ENCODE measurements at regions not wholly inside any gene's neighbourhood (a gene's known extent, or its start where the extent isn't known, plus 50 kb on each side); places are given as distances from the start of the nearest gene placed in this dataset.

DNA sequence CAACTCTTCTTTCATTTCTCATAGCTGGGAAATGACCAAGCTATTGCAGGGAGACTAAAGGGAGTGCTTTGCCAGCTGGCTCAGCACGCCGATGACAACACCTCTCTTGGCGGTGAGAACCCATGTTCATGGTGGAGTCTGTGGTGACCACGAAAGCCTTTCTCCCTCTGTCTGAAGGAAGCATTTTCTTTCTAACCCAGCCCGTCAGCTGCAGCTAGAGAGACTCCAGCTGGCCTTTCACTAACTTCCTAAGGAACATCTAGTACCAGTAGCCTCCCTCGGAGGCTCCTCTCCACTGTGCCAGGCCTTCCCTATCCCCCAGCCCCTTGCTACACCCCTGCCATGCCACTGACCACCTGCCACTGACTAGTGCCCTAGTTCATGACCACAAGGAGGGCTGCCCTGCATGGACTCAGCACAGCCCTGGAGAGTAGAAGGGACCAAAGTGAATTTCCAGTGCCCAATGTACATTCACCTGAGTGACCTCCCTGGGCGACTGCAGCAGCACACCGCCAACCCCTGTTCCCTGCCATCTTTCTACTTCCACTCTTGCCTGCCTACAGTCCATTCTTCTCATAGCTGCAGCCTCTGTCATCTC lies 81.3 kb downstream of the CBLN1 start:
- no peak overlapping the region for H3K4me3 ChIP-seq
- no peak overlapping the region for H3K27ac ChIP-seq (replicated peaks in 1 of 4)
- TF ChIP-seq, protein P1, sequence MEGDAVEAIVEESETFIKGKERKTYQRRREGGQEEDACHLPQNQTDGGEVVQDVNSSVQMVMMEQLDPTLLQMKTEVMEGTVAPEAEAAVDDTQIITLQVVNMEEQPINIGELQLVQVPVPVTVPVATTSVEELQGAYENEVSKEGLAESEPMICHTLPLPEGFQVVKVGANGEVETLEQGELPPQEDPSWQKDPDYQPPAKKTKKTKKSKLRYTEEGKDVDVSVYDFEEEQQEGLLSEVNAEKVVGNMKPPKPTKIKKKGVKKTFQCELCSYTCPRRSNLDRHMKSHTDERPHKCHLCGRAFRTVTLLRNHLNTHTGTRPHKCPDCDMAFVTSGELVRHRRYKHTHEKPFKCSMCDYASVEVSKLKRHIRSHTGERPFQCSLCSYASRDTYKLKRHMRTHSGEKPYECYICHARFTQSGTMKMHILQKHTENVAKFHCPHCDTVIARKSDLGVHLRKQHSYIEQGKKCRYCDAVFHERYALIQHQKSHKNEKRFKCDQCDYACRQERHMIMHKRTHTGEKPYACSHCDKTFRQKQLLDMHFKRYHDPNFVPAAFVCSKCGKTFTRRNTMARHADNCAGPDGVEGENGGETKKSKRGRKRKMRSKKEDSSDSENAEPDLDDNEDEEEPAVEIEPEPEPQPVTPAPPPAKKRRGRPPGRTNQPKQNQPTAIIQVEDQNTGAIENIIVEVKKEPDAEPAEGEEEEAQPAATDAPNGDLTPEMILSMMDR (IDR thresholded peaks at IDR 0.05): no peak
- peak in 1 of 2 donors; percentile 8 for TF ChIP-seq POLR2AphosphoS5 (IDR thresholded peaks at IDR 0.05)
- H3K9me3 ChIP-seq: no peaks in the 10 kb centered on the region
- H3K4me1 ChIP-seq: peaks cover 0 to 5% (median 0%) of the 10 kb centered on the region in 4 donors
- peak; percentile 90 for DNase-seq (ENCODE audit: extremely low spot score)
- H3K27me3 ChIP-seq: no peaks in the 10 kb centered on the region
- intact Hi-C loops (cut with DNase I): no loop called here
- H3K36me3 ChIP-seq: no peaks in the 10 kb centered on the region
- 64% methylated on average over 8 of the region's 8 CpGs for WGBS

DNA sequence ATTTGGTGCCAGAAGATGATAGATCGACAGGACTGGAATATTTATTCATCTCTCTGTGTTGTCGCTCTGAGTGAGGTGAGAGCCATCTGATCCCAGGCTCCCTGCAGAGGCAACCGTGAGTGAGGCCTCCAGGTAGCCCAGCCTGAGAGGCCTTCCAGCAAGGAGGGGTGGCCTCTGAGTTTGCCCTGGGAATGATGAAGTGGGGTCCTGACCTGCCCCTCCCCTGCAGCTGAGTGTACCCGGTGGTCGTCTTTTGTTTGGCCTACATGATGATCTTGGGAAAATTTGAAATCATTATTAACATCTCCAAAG lies 86.4 kb downstream of the CBLN1 start:
- Histone ChIP-seq H3K27ac (replicated peaks in 1 of 4) (peak overlapping the region; percentile 33 to 62 (median 52)), H3K9me3 (no peaks in the 10 kb centered on the region), H3K4me3 (no peak overlapping the region), H3K36me3 (no peaks in the 10 kb centered on the region), H3K27me3 (peaks cover 0 to 9% (median 0%) of the 10 kb centered on the region in 4 donors), H3K4me1 (peaks cover 0 to 5% (median 0%) of the 10 kb centered on the region in 4 donors)
- TF ChIP-seq EP300 (IDR thresholded peaks at IDR 0.05) (no peak), POLR2AphosphoS5 (IDR thresholded peaks at IDR 0.05) (no peak), POLR2A (IDR thresholded peaks at IDR 0.05; ENCODE audit: low read depth) (no peak)
- TF ChIP-seq, protein P1 (IDR thresholded peaks at IDR 0.05): no peak
- WGBS: 50% methylated on average over 5 of the region's 5 CpGs
- no peak for DNase-seq (ENCODE audit: extremely low spot score)
- intact Hi-C loops (cut with DNase I): no loop called here

DNA sequence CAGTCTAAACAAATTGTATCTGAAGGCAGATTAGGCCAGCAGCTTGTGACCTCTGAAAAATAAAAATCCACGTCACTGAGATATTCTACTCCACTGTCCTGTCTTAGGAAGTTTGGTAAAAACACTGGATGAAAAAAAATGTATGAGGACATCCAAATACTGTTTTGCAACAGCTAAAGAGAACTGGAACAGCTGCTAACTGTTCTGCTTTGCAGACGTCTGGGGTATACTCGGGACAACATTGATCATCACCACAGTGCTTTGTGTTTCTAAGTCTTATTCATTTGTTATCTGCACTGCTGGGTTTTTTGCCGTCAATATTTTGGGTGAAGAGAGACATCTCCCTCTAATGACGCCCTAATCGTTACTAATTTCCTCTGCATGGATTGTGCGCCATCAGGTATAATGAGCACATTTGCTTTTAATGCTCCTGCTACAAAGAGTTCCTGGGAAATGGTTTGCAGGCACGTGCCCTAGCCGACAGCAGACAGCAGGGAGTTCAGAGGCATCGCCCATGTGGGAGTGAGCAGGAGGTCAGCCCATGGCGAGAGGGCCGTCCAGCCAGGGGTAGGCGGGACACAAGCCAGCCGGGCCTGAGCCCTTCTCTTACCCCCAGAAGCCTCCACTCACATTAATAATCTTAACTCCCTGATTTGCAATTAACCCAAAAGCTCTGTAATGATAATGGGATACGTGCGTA lies 87.0 kb downstream of the CBLN1 start:
- Histone ChIP-seq H3K4me3 (no peak overlapping the region), H3K4me1 (peaks cover 0 to 5% (median 0%) of the 10 kb centered on the region in 4 donors), H3K27ac (replicated peaks in 1 of 4) (peak overlapping the region; percentile 33 to 62 (median 52)), H3K27me3 (peaks cover 0 to 9% (median 0%) of the 10 kb centered on the region in 4 donors), H3K9me3 (no peaks in the 10 kb centered on the region), H3K36me3 (no peaks in the 10 kb centered on the region)
- DNase-seq (ENCODE audit: extremely low spot score): peak; percentile 86
- intact Hi-C loops (cut with DNase I): no loop called here
- no peak for TF ChIP-seq EP300 (IDR thresholded peaks at IDR 0.05)
- peak in 1 of 2 donors; percentile 10 for TF ChIP-seq POLR2AphosphoS5 (IDR thresholded peaks at IDR 0.05)
- TF ChIP-seq POLR2A (IDR thresholded peaks at IDR 0.05; ENCODE audit: low read depth): no peak
- TF ChIP-seq, protein P1 (IDR thresholded peaks at IDR 0.05): no peak
- 40% methylated on average over 16 of the region's 16 CpGs for WGBS

DNA sequence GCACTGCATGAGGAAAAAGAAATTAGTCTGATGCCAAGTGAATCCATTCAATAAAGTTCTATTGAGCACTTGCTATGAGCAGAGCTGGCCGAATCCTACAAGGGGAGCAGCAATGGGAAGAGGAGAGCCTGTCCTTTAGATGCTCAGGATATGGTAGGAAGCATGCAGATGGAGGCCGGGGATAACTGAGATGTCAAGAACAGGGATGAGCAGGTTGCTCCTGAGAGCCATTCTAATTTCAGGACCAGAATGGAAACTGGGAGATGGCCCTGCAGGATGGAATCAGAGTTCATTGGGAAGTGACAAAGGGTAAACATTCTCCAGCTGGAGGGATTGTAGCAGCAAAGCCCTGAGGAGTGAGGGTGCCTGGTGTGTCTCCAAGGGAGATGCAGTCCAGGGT lies 88.0 kb downstream of the CBLN1 start:
- no peak for TF ChIP-seq POLR2AphosphoS5 (IDR thresholded peaks at IDR 0.05)
- TF ChIP-seq POLR2A (IDR thresholded peaks at IDR 0.05; ENCODE audit: low read depth): no peak
- no peak for TF ChIP-seq EP300 (IDR thresholded peaks at IDR 0.05)
- TF ChIP-seq, protein P1 (IDR thresholded peaks at IDR 0.05): no peak
- WGBS: 74% methylated on average over 2 of the region's 2 CpGs
- Histone ChIP-seq H3K27me3 (peaks cover 0 to 9% (median 0%) of the 10 kb centered on the region in 4 donors), H3K36me3 (no peaks in the 10 kb centered on the region), H3K4me1 (peaks cover 0 to 5% (median 0%) of the 10 kb centered on the region in 4 donors), H3K9me3 (no peaks in the 10 kb centered on the region), H3K27ac (replicated peaks in 1 of 4) (peak overlapping the region in 2 of 4 donors; percentile 16 to 52), H3K4me3 (no peak overlapping the region)
- no peak for DNase-seq (ENCODE audit: extremely low spot score)
- intact Hi-C loops (cut with DNase I): no loop called here
